MCF 10A (cell line): ENCODE measurements at regions not wholly inside any gene's neighbourhood (a gene's known extent, or its start where the extent isn't known, plus 50 kb on each side); places are given as distances from the start of the nearest gene placed in this dataset.

Experiments
- BruUV-seq: library from RNA; stranded (reverse); fragments of 400-500 nt; replicated peaks from 2 replicates; lab custom pipeline; 2021; lab: Mats Ljungman, UMichigan
- CTCF ChIA-PET: fragments of 300-600 bp; sonication (Branson Sonifier 250); formaldehyde crosslinking; extraction: SDS; loops from one replicate; lab custom pipeline; 2021; ENCODE audit warnings: antibody characterized with exemption, inconsistent platforms; lab: Yijun Ruan, JAX
- POLR2A ChIA-PET: fragments of 300-600, 350-650 bp; sonication (Branson Sonifier 250); formaldehyde crosslinking; extraction: SDS; loops from one replicate; lab custom pipeline; 2020; ENCODE audit warnings: antibody characterized with exemption, inconsistent platforms; lab: Yijun Ruan, JAX
- DNase-seq: peaks from one replicate; pipeline ENCODE4 v3.0.0-alpha.2; 2018; ENCODE audit not compliant: unreplicated experiment
- H3K27ac Mint-ChIP-seq: one replicate; pipeline ENCODE4 v1.8.0; 2022; ENCODE audit warnings: mild to moderate bottlenecking, low read depth, mixed read lengths; ENCODE audit not compliant: unreplicated experiment
- H3K27me3 Mint-ChIP-seq: one replicate; pipeline ENCODE4 v1.8.0; 2022; ENCODE audit warnings: mixed read lengths; ENCODE audit not compliant: insufficient read depth, unreplicated experiment
- H3K36me3 Mint-ChIP-seq: one replicate; pipeline ENCODE4 v1.8.0; 2022; ENCODE audit warnings: mild to moderate bottlenecking, moderate library complexity, mixed read lengths; ENCODE audit not compliant: insufficient read depth, unreplicated experiment
- H3K4me1 Mint-ChIP-seq: one replicate; pipeline ENCODE4 v1.8.0; 2022; ENCODE audit warnings: mixed read lengths; ENCODE audit not compliant: insufficient read depth, unreplicated experiment
- H3K4me3 Mint-ChIP-seq: one replicate; pipeline ENCODE4 v1.8.0; 2022; ENCODE audit warnings: mild to moderate bottlenecking, moderate library complexity, mixed read lengths; ENCODE audit not compliant: unreplicated experiment
- H3K9me3 Mint-ChIP-seq: one replicate; pipeline ENCODE4 v1.8.0; 2022; ENCODE audit warnings: mixed read lengths; ENCODE audit not compliant: unreplicated experiment
- CTCF ChIP-seq: fragments of 200-600 bp; IDR thresholded peaks from one replicate; pipeline ENCODE4 v1.8.0; 2022; ENCODE audit warnings: antibody characterized with exemption, mild to moderate bottlenecking; ENCODE audit not compliant: unreplicated experiment
- intact Hi-C: fragments of 100-400 bp; cut with micrococcal nuclease; formaldehyde crosslinking; loops from 2 replicates; pipeline ENCODE4 v1.14.1; 2022

DNA sequence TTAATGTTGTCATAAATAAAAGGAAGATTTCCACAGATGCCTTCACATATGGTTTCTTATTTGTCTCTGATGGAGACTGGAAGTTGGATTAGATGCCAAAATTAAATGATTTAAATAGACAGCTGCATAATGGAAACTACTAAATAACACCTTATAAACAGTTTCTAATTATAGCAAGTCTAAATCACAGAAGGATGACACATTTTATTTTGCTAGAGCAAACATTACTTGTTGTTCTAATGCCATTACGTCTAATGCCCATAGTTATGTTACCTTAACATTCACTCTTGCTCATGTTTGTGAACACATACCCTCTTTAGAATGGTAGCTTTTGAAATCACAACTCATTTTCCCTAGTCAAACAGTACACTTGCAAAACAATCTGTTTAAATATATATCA, 92.8 kb downstream of the ZIC4 start:
- BruUV-seq, result no TSS peak
- no peaks in the 10 kb centered on the region for H3K9me3 Mint-ChIP-seq
- no peak for DNase-seq
- H3K4me3 Mint-ChIP-seq, result no peak overlapping the region
- peaks cover 56% of the 10 kb centered on the region for H3K27me3 Mint-ChIP-seq
- intact Hi-C loops, result no loop called here
- no peaks in the 10 kb centered on the region for H3K36me3 Mint-ChIP-seq
- H3K27ac Mint-ChIP-seq, result no peak overlapping the region
- no peaks in the 10 kb centered on the region for H3K4me1 Mint-ChIP-seq
- ChIA-PET POLR2A (interaction anchor here (0.7 kb wide), 1 partner anchor 61 kb away, joined by 4 read pairs; no protein-coding TSS in a partner anchor), CTCF (no interaction called here)
- no peak for TF ChIP-seq CTCF

- intact Hi-C loops, result no loop called here
- Mint-ChIP-seq H3K4me3 (no peak overlapping the region), H3K27me3 (peaks cover 61% of the 10 kb centered on the region), H3K9me3 (no peaks in the 10 kb centered on the region), H3K4me1 (no peaks in the 10 kb centered on the region), H3K27ac (no peak overlapping the region), H3K36me3 (no peaks in the 10 kb centered on the region)
- BruUV-seq, result no TSS peak
- DNase-seq, result no peak
- no peak for TF ChIP-seq CTCF
- ChIA-PET CTCF (interaction anchor here (0.7 kb wide), 1 partner anchor 596 kb away, joined by 3 read pairs; no protein-coding TSS in a partner anchor), POLR2A (no interaction called here)
Measured at GRCh38 chr3:147312786-147313280, 93.5 kb downstream of the ZIC4 start.

- no peak for TF ChIP-seq CTCF
- no TSS peak for BruUV-seq
- intact Hi-C loops, result no loop called here
- no peak for DNase-seq
- CTCF ChIA-PET, result interaction anchor here (0.6 kb wide), 1 partner anchor 64 kb away, joined by 3 read pairs; no protein-coding TSS in a partner anchor
- POLR2A ChIA-PET, result interaction anchor here (0.6 kb wide), 1 partner anchor 14 kb away, joined by 3 read pairs; no protein-coding TSS in a partner anchor
- H3K36me3 Mint-ChIP-seq, result no peaks in the 10 kb centered on the region
- H3K27ac Mint-ChIP-seq, result no peak overlapping the region
- no peak overlapping the region for H3K4me3 Mint-ChIP-seq
- H3K4me1 Mint-ChIP-seq, result no peaks in the 10 kb centered on the region
- H3K9me3 Mint-ChIP-seq, result no peaks in the 10 kb centered on the region
- H3K27me3 Mint-ChIP-seq, result peaks cover 60% of the 10 kb centered on the region
Measured at GRCh38 chr3:147311716-147312115, 94.6 kb downstream of the ZIC4 start.

GRCh38 chr3:147305533-147306250, 100.7 kb downstream of the ZIC4 start:
- DNase-seq, result no peak
- ChIA-PET CTCF (no interaction called here), POLR2A (no interaction called here)
- no peak for TF ChIP-seq CTCF
- Mint-ChIP-seq H3K36me3 (no peaks in the 10 kb centered on the region), H3K4me1 (no peaks in the 10 kb centered on the region), H3K27me3 (peaks cover 15% of the 10 kb centered on the region), H3K27ac (no peak overlapping the region), H3K4me3 (no peak overlapping the region), H3K9me3 (no peaks in the 10 kb centered on the region)
- intact Hi-C loops, result no loop called here
- no TSS peak for BruUV-seq
